Ascending aorta (tissue), 2 donors: ENCODE measurements at regions not wholly inside any gene's neighbourhood (a gene's known extent, or its start where the extent isn't known, plus 50 kb on each side); places are given as distances from the start of the nearest gene placed in this dataset.

Experiments
- DNase-seq, 2 donors: peaks; one replicate each; pipeline ENCODE4 v3.0.0-alpha.2; 2019; ENCODE audit warnings: low spot score in 2 of 2
- H3K27ac ChIP-seq, 2 donors: fragments of 200-600 bp; sonication (generic); one replicate each; pipeline ENCODE4 v1.5.1; 2016 to 2017; ENCODE audit warnings: mild to moderate bottlenecking in 1 of 2
- H3K27me3 ChIP-seq: fragments of 200-600 bp; sonication (generic); one replicate; pipeline ENCODE4 v1.5.1; 2017
- H3K36me3 ChIP-seq, 2 donors: fragments of 200-600 bp; sonication (generic); one replicate each; pipeline ENCODE4 v1.5.1; 2016
- H3K4me1 ChIP-seq, 2 donors: fragments of 200-600 bp; sonication (generic); one replicate each; pipeline ENCODE4 v1.5.1; 2016 to 2017; ENCODE audit warnings: mild to moderate bottlenecking in 1 of 2
- H3K4me3 ChIP-seq, 2 donors: fragments of 200-600 bp; sonication (generic); one replicate each; pipeline ENCODE4 v1.5.1; 2016 to 2017; ENCODE audit warnings: mild to moderate bottlenecking in 1 of 2
- H3K9me3 ChIP-seq, 2 donors: fragments of 200-600 bp; sonication (generic); one replicate each; pipeline ENCODE4 v1.5.1; 2016
- intact Hi-C: fragments of 100-400 bp; cut with DNase I; formaldehyde crosslinking; loops from one replicate; pipeline ENCODE4 v1.15.1; 2023
- TF ChIP-seq, protein P1 (sequence below), 3 experiments: fragments of 200-600 bp in 2 of 3; fragments of 450-650 bp in 1 of 3; sonication (generic) in 2 of 3; IDR thresholded peaks; one replicate each; pipeline ENCODE4 v1.5.1; 2016 to 2019; ENCODE audit warnings: antibody characterized with exemption in 3 of 3, mild to moderate bottlenecking in 1 of 3, moderate library complexity in 1 of 3

DNA sequence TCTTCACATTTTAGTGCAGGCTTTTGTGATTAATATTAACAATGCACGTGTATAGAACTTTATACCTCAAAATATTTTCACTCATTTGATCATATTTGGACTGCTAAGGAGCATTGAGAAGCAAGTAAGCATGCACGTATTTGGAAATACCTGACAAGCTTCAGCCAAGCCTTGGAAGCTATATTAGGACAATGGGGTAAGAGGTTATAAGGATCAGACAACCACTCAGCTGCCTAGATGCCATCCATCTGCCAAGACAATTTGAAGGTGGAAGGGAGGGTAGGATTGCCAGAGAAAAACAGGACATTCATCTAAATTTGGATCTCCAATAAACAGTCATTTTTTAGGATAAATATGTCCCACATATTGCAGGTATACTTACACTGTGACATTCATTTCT lies 394.9 kb upstream of the CFAP20DC start:
- no peaks in the 10 kb centered on the region for H3K36me3 ChIP-seq
- intact Hi-C loops, result no loop called here
- H3K4me3 ChIP-seq, result no peak overlapping the region
- H3K27ac ChIP-seq, result no peak overlapping the region
- H3K4me1 ChIP-seq, result no peaks in the 10 kb centered on the region
- TF ChIP-seq, protein P1, sequence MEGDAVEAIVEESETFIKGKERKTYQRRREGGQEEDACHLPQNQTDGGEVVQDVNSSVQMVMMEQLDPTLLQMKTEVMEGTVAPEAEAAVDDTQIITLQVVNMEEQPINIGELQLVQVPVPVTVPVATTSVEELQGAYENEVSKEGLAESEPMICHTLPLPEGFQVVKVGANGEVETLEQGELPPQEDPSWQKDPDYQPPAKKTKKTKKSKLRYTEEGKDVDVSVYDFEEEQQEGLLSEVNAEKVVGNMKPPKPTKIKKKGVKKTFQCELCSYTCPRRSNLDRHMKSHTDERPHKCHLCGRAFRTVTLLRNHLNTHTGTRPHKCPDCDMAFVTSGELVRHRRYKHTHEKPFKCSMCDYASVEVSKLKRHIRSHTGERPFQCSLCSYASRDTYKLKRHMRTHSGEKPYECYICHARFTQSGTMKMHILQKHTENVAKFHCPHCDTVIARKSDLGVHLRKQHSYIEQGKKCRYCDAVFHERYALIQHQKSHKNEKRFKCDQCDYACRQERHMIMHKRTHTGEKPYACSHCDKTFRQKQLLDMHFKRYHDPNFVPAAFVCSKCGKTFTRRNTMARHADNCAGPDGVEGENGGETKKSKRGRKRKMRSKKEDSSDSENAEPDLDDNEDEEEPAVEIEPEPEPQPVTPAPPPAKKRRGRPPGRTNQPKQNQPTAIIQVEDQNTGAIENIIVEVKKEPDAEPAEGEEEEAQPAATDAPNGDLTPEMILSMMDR (IDR thresholded peaks at IDR 0.05), result no peak
- DNase-seq, result no peak
- no peaks in the 10 kb centered on the region for H3K27me3 ChIP-seq
- H3K9me3 ChIP-seq, result no peaks in the 10 kb centered on the region

DNA sequence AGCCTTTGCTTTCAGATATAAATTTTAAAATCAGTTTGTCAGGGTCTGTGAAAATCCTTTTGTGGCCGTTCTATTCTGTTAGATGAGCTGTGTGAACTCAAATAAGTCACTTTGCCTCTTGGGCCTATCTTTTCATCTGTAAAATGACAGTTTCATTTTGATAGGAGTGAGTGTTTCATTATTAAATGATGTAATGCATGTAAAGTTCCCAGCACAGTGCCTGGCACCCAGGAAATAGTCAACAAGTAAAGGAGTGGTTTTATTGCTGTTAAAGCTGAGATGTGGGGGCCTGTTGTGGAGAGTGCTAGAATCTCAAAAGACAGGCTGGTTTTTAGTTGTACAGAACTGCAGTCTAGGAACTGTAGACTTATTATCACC lies 394.5 kb upstream of the CFAP20DC start:
- DNase-seq, result no peak
- Histone ChIP-seq H3K9me3 (no peaks in the 10 kb centered on the region), H3K27ac (no peak overlapping the region), H3K4me3 (no peak overlapping the region), H3K36me3 (no peaks in the 10 kb centered on the region), H3K27me3 (no peaks in the 10 kb centered on the region), H3K4me1 (no peaks in the 10 kb centered on the region)
- intact Hi-C loops, result no loop called here
- TF ChIP-seq, protein P1 (IDR thresholded peaks at IDR 0.05), result no peak

DNA sequence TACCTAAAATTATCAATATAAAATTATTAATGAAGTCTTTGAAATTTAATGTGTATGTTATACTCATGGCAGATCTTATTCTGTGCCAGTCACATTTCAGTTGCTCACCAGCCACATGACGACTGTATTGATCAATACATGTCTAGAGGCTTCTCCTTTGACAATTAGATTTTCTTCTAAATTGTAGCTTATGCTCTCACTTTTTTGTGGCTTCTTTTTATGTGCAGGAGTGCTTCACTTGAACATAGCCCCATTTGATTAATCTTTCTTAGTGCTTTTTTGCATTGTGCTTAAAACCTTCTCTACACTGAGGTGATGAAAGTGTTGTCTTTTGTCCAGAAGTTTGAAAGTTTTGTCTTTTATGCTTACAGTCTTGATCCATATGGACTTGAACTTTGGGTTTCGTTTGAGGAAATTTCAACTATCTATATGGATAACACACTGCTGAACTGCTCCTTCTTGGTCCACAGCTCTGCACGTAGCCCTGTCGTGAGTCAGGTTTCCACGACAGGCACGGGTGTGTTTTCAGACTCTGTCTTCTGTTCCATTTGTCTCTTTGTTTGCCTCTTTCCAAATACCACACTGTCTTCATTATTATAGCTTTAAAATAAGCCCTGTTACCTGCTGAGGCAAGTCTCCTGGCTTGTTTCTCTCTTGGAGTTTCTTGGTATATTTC lies 393.9 kb upstream of the CFAP20DC start:
- TF ChIP-seq, protein P1 (IDR thresholded peaks at IDR 0.05), result no peak
- DNase-seq, result no peak
- Histone ChIP-seq H3K4me3 (no peak overlapping the region), H3K4me1 (no peaks in the 10 kb centered on the region), H3K9me3 (no peaks in the 10 kb centered on the region), H3K27me3 (no peaks in the 10 kb centered on the region), H3K36me3 (no peaks in the 10 kb centered on the region), H3K27ac (no peak overlapping the region)
- intact Hi-C loops, result no loop called here

DNA sequence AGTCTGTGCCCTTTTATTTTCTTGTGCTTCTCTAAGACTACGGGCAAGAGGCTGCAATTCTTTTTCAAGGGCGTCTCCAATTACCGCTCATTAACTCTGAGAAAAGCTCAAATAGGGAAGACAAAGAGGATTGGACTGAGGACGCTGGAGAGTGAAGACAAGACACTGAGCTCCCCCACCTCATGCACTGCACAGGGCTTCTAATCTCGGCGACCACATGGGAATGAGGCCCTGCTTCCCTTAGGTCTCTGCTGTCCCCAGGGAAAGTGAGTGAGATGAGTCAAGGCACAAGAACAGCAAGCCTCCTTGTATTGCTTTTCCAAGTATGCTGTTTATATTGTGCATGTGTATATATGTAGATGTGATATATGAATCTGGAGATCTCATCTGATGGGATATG lies 392.2 kb upstream of the CFAP20DC start:
- Histone ChIP-seq H3K27ac (no peak overlapping the region), H3K9me3 (no peaks in the 10 kb centered on the region), H3K36me3 (no peaks in the 10 kb centered on the region), H3K4me3 (no peak overlapping the region), H3K27me3 (no peaks in the 10 kb centered on the region), H3K4me1 (no peaks in the 10 kb centered on the region)
- TF ChIP-seq, protein P1 (IDR thresholded peaks at IDR 0.05), result no peak
- intact Hi-C loops, result no loop called here
- DNase-seq, result no peak

DNA sequence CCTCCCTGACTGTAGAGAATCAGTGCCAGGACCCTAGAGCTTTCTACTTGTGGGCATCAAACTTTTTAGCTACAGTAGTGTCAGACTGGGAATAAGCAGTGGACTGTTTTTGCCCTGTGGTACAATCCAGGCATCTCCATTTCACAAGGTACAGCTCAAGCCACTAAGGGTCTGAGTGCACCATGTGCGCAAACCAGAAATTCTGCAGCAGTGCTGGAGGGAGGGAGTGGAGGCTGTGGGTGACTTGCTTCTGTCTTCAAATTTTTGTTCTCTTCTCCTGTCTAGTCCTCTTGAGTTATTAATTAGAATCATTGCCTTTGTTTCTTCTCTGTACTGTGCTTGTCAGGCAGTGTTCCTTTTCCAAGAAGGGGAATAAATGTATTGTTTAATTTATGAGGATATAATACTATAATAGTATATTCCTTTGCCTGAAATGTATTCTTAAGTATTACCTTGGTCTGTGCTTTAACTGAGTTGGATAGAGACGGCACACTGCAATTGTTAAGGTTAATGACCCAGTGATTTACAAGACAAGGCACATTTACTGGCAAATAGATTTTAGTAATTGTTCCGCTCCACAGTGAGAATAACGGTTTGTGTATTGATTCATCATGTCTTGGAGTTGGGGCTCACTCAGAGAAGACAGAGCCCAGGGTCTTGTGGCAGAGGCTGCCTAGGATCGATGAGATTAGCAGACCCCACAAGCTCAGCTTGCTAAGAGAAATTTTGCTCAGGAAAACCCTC lies 390.6 kb upstream of the CFAP20DC start:
- Histone ChIP-seq H3K4me3 (no peak overlapping the region), H3K27me3 (no peaks in the 10 kb centered on the region), H3K4me1 (no peaks in the 10 kb centered on the region), H3K27ac (no peak overlapping the region), H3K36me3 (no peaks in the 10 kb centered on the region), H3K9me3 (no peaks in the 10 kb centered on the region)
- DNase-seq, result no peak
- TF ChIP-seq, protein P1 (IDR thresholded peaks at IDR 0.05), result no peak
- intact Hi-C loops, result no loop called here
